Keratinocyte (primary cell): ENCODE measurements at regions not wholly inside any gene's neighbourhood (a gene's known extent, or its start where the extent isn't known, plus 50 kb on each side); places are given as distances from the start of the nearest gene placed in this dataset.
"Not testable (repeated sequence)": the region's sequence is repeated elsewhere in the genome, so short reads cannot be mapped to it uniquely, and the experiment has no call there.

ENCODE experiments used
- DNase-seq: peaks from one replicate; pipeline ENCODE4 v3.0.0-alpha.2; 2011; ENCODE audit warnings: low read depth, missing footprints, low spot score
- FAIRE-seq: peaks from 2 replicates; lab custom pipeline; 2011; peaks lifted over from hg19 to GRCh38; lab: Jason Lieb, UNC
- H2AFZ ChIP-seq: 2 replicates; pipeline ENCODE4 v1.6.0; 2012; ENCODE audit warnings: low read length, control low read depth, inconsistent platforms; ENCODE audit not compliant: control insufficient read depth
- H3K27ac ChIP-seq: 2 replicates; pipeline ENCODE4 v1.5.1; 2011; ENCODE audit warnings: low read length; ENCODE audit not compliant: control insufficient read depth, insufficient read depth
- H3K27me3 ChIP-seq: 3 replicates; pipeline ENCODE4 v1.6.0; 2011; ENCODE audit warnings: low read length; ENCODE audit not compliant: control insufficient read depth, insufficient read depth; ENCODE audit errors: extremely low read depth
- H3K36me3 ChIP-seq, 2 experiments: 2 replicates in 1 of 2; 3 replicates in 1 of 2; pipeline ENCODE4 v1.5.1; 2011; ENCODE audit warnings: low read length in 2 of 2, mild to moderate bottlenecking in 1 of 2; ENCODE audit not compliant: control insufficient read depth in 2 of 2, insufficient read depth in 2 of 2; ENCODE audit errors: extremely low read depth in 1 of 2
- H3K4me1 ChIP-seq: 3 replicates; pipeline ENCODE4 v1.5.1; 2011; ENCODE audit warnings: low read length; ENCODE audit not compliant: control insufficient read depth, insufficient read depth; ENCODE audit errors: extremely low read depth
- H3K4me2 ChIP-seq: 3 replicates; pipeline ENCODE4 v1.6.0; 2011; ENCODE audit warnings: low read depth, low read length; ENCODE audit not compliant: control insufficient read depth, insufficient read depth; ENCODE audit errors: extremely low read depth
- H3K4me3 ChIP-seq, 3 experiments: fragments of 200-600 bp in 1 of 3; sonication (generic) in 1 of 3; 2 replicates in 2 of 3; 3 replicates in 1 of 3; pipeline ENCODE4 v1.5.1; 2011 to 2016; ENCODE audit warnings: low read length in 3 of 3, mild to moderate bottlenecking in 3 of 3, control low read depth in 2 of 3, inconsistent platforms in 1 of 3, low read depth in 1 of 3, mixed read lengths in 1 of 3, mixed run types in 1 of 3, moderate library complexity in 1 of 3; ENCODE audit not compliant: control insufficient read depth in 2 of 3, insufficient read depth in 2 of 3; ENCODE audit errors: extremely low read depth in 1 of 3
- H3K79me2 ChIP-seq: 2 replicates; pipeline ENCODE4 v1.6.0; 2012; ENCODE audit warnings: low read length; ENCODE audit not compliant: control insufficient read depth, insufficient read depth
- H3K9ac ChIP-seq: 3 replicates; pipeline ENCODE4 v1.6.0; 2011; ENCODE audit warnings: low read length; ENCODE audit not compliant: control insufficient read depth, insufficient read depth; ENCODE audit errors: extremely low read depth
- H3K9me1 ChIP-seq: 3 replicates; pipeline ENCODE4 v1.6.0; 2011; ENCODE audit warnings: low read length; ENCODE audit not compliant: control insufficient read depth, insufficient read depth; ENCODE audit errors: extremely low read depth
- H3K9me3 ChIP-seq: 2 replicates; pipeline ENCODE4 v1.5.1; 2012; ENCODE audit warnings: low read depth, low read length; ENCODE audit not compliant: control insufficient read depth
- H4K20me1 ChIP-seq: 3 replicates; pipeline ENCODE4 v1.6.0; 2011; ENCODE audit warnings: low read length; ENCODE audit not compliant: control insufficient read depth, insufficient read depth; ENCODE audit errors: extremely low read depth
- CTCF ChIP-seq, 3 experiments: IDR thresholded peaks in 1 of 3; conservative IDR thresholded peaks in 1 of 3; optimal IDR thresholded peaks in 1 of 3; 2 replicates in 2 of 3; 3 replicates in 1 of 3; pipeline versions ENCODE3 to v1.5.1; 2011; ENCODE audit warnings: low read length in 3 of 3, mild to moderate bottlenecking in 3 of 3, moderate library complexity in 2 of 3, control low read depth in 1 of 3, inconsistent platforms in 1 of 3; ENCODE audit not compliant: insufficient read depth in 2 of 3; ENCODE audit errors: extremely low read depth in 1 of 3
- EZH2 ChIP-seq: IDR thresholded peaks from one replicate; pipeline ENCODE4 v1.6.1; 2012; ENCODE audit warnings: inconsistent platforms, mild to moderate bottlenecking, low read length, moderate library complexity
- dilution Hi-C: fragments of 300-500 bp; cut with MboI; formaldehyde crosslinking; loops from one replicate; pipeline ENCODE4 v1.7.0; 2020; ENCODE audit warnings: low sequenced_read_pairs; ENCODE audit not compliant: extremely low pct_ligation_motif_present

GRCh38 chr2:10196948-10197696 is 74.6 kb downstream of the RRM2 start:
- Histone ChIP-seq H3K27ac (no peak overlapping the region), H3K4me1 (no peaks in the 10 kb centered on the region), H2AFZ (no peak overlapping the region), H4K20me1 (no peaks in the 10 kb centered on the region), H3K9me3 (no peaks in the 10 kb centered on the region), H3K9me1 (no peaks in the 10 kb centered on the region), H3K36me3 (no peaks in the 10 kb centered on the region), H3K4me3 (no peak overlapping the region), H3K4me2 (no peak overlapping the region), H3K27me3 (no peaks in the 10 kb centered on the region), H3K79me2 (no peaks in the 10 kb centered on the region), H3K9ac (no peak overlapping the region)
- no peak for FAIRE-seq
- no peak for TF ChIP-seq CTCF (optimal IDR thresholded peaks at IDR 0.05 in 1 of 3, IDR thresholded peaks at IDR 0.05 in 1 of 3, conservative IDR thresholded peaks at IDR 0.05 in 1 of 3; ENCODE audit: extremely low read depth in 1 of 3, insufficient read depth in 2 of 3, low read length in 3 of 3)
- DNase-seq = no peak
- dilution Hi-C loops = no loop called here

- no peak for FAIRE-seq
These were observed 75.1 kb downstream of the RRM2 start for GRCh38 chr2:10197697-10198076.

GRCh38 chr2:10198482-10198881 is 75.9 kb downstream of the RRM2 start:
- H3K27me3 ChIP-seq, H3K4me2 ChIP-seq, H2AFZ ChIP-seq, H3K36me3 ChIP-seq, H3K27ac ChIP-seq, DNase-seq, H3K9me3 ChIP-seq, H3K9me1 ChIP-seq, dilution Hi-C loops, H4K20me1 ChIP-seq, H3K79me2 ChIP-seq, H3K9ac ChIP-seq, FAIRE-seq, H3K4me1 ChIP-seq, H3K4me3 ChIP-seq: not testable (repeated sequence)

More at GRCh38 chr2:10197697-10198076, 75.1 kb downstream of the RRM2 start:
- Histone ChIP-seq H3K36me3 (no peaks in the 10 kb centered on the region), H3K4me2 (no peak overlapping the region), H2AFZ (no peak overlapping the region), H3K4me3 (no peak overlapping the region), H3K79me2 (no peaks in the 10 kb centered on the region), H3K9me1 (no peaks in the 10 kb centered on the region), H3K27ac (no peak overlapping the region), H3K4me1 (no peaks in the 10 kb centered on the region), H3K9me3 (peaks cover 2% of the 10 kb centered on the region), H3K9ac (no peak overlapping the region), H3K27me3 (no peaks in the 10 kb centered on the region), H4K20me1 (no peaks in the 10 kb centered on the region)
- dilution Hi-C loops = no loop called here
- no peak for DNase-seq
- TF ChIP-seq CTCF (optimal IDR thresholded peaks at IDR 0.05 in 1 of 3, IDR thresholded peaks at IDR 0.05 in 1 of 3, conservative IDR thresholded peaks at IDR 0.05 in 1 of 3; ENCODE audit: extremely low read depth in 1 of 3, insufficient read depth in 2 of 3, low read length in 3 of 3) = no peak
- TF ChIP-seq EZH2 = no peak
